ENCODE measurements at regions not wholly inside any gene's neighbourhood (a gene's known extent, or its start where the extent isn't known, plus 50 kb on each side); places are given as distances from the start of the nearest gene placed in this dataset.

DNA sequence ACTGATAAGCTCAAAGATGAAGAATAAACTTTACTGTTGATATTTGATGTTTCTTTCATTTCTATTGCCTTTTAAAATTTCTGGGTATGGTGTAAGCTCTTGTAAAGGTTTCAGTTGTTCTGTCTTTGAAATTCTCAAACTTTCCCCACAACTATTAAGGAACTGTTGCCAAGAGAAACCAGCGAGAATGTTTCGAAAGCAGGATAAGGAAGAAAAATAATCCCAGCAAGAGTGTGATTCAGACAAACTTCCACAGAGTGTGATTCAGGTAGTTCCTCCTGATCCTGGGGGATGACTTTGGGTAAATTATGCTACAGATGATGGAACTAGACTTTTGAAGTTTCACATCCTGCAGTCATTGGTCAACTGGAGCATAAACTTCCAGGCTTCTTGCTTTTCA lies 632.0 kb downstream of the NSUN3 start:
- Mint-ChIP-seq H3K9me3 (peaks cover 35% of the 10 kb centered on the region), H3K4me3 (no peak overlapping the region), H3K4me1 (ENCODE audit: low read depth) (no peaks in the 10 kb centered on the region), H3K27me3 (ENCODE audit: insufficient read depth) (no peaks in the 10 kb centered on the region), H3K27ac (no peak overlapping the region), H3K36me3 (ENCODE audit: low read depth) (peaks cover 4% of the 10 kb centered on the region; the same call in 1 of the 2 replicates)
- DNase-seq: no peak
- TF ChIP-seq, protein P1, sequence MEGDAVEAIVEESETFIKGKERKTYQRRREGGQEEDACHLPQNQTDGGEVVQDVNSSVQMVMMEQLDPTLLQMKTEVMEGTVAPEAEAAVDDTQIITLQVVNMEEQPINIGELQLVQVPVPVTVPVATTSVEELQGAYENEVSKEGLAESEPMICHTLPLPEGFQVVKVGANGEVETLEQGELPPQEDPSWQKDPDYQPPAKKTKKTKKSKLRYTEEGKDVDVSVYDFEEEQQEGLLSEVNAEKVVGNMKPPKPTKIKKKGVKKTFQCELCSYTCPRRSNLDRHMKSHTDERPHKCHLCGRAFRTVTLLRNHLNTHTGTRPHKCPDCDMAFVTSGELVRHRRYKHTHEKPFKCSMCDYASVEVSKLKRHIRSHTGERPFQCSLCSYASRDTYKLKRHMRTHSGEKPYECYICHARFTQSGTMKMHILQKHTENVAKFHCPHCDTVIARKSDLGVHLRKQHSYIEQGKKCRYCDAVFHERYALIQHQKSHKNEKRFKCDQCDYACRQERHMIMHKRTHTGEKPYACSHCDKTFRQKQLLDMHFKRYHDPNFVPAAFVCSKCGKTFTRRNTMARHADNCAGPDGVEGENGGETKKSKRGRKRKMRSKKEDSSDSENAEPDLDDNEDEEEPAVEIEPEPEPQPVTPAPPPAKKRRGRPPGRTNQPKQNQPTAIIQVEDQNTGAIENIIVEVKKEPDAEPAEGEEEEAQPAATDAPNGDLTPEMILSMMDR (IDR thresholded peaks at IDR 0.05): no peak

DNA sequence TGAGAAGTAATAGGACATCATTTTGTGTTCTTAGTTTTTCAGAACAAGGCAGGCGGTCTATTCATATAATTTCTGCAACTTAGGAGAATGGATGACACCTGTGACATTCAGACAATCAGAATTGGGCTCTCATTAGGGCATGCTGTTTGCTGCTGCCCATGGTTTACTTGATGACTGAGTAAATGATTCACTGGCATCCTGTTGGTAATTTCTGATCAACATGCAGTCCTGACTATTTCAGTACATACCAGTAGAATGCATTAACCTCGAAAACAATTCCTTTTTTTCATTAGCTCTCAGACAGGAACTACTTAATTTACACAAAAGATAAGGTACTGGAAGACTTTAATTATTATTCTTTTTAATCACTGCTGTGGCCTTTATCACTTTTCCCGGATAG lies 641.6 kb downstream of the NSUN3 start:
- Mint-ChIP-seq H3K4me3 (no peak overlapping the region), H3K9me3 (peaks cover 27% of the 10 kb centered on the region), H3K27me3 (ENCODE audit: insufficient read depth) (no peaks in the 10 kb centered on the region), H3K36me3 (ENCODE audit: low read depth) (peaks cover 3% of the 10 kb centered on the region; the same call in 1 of the 2 replicates), H3K4me1 (ENCODE audit: low read depth) (no peaks in the 10 kb centered on the region), H3K27ac (no peak overlapping the region)
- no peak for DNase-seq
- TF ChIP-seq, protein P1 (IDR thresholded peaks at IDR 0.05): no peak

DNA sequence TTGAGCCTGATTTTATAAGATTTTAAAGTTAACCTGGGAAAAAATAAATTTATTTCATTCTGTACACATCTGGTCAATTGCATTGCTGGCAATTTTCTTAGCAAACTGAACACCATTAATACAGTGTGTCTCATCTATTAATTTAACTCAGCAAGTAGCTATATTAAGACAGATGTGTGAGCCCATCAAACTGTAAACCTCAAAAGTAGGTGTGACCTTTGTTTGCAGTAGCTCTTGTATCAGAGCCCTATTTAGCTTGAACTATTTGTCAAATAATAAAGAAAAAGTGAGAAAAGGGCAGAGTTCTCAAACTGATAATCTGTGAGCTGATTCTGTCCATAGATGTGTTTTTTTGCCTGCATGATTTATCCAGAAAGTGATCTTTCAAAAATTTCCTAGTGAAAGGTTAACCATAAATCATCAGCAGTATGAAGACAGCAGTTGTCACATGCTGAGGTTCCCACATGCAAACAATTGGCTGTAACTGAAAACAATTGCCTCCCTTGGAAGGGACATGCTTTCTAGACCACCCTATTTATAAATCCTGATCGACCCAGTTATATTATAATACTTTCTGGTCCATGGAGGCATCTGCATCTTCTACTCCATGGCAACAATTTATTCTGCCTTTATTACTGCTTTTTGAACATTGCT lies 646.5 kb downstream of the NSUN3 start:
- Mint-ChIP-seq H3K27me3 (ENCODE audit: insufficient read depth) (no peaks in the 10 kb centered on the region), H3K4me3 (no peak overlapping the region), H3K27ac (no peak overlapping the region), H3K9me3 (peaks cover 25% of the 10 kb centered on the region), H3K4me1 (ENCODE audit: low read depth) (no peaks in the 10 kb centered on the region), H3K36me3 (ENCODE audit: low read depth) (peaks cover 3% of the 10 kb centered on the region; the same call in 1 of the 2 replicates)
- TF ChIP-seq, protein P1 (IDR thresholded peaks at IDR 0.05): no peak
- no peak for DNase-seq

DNA sequence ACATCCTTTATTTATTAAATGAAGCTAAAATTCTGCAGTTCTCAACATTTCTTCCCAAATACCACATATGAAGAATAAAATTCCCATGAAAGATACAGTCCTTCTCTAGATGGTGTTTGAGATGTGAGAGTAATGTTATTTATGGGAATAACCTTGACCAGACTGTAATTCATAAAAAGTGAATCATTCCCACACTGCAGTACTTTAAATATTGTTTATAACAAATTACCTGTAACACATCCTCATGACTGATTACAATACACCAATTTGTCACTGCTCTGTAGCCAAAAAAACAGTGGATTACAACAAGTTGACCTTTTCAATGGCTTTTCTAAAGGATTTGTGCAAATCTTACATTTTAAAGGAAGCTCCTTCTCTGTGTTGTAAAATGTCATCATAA lies 651.3 kb downstream of the NSUN3 start:
- Mint-ChIP-seq H3K27me3 (ENCODE audit: insufficient read depth) (no peaks in the 10 kb centered on the region), H3K4me3 (no peak overlapping the region), H3K9me3 (peaks cover 18% of the 10 kb centered on the region), H3K4me1 (ENCODE audit: low read depth) (no peaks in the 10 kb centered on the region), H3K36me3 (ENCODE audit: low read depth) (no peaks in the 10 kb centered on the region), H3K27ac (no peak overlapping the region)
- no peak for DNase-seq
- TF ChIP-seq, protein P1 (IDR thresholded peaks at IDR 0.05): no peak

DNA sequence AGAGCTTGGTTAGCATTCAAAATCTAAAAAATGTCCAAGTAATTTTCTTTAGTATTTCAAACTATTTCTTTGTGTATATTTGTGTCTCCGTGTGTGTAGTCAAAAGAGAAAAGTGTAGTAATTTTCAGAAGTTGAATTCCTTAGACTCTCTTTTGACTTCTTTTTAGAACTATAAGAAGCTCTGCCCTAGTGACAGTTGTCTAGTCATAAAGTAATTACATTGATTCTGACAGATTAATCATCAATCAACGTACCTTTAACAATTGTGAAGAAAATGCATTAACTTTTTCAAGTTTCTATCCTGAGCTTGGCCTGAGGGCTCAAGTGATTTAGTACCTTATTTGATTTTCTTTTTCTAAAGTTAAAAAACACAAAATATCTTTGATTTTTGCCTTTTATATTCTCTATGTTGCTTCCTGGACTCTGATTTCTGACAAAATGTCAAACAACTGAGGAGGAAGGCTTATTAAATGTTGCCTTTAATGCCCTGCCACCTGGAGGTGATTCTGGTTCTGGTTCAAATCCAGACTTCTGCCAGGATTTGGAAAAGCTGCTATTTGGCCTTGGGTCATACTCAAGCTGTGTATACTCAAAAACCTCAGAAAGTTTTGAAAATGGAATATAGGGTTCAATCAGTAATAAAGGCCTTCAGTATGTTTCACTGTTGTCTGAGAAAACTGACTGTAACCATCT lies 653.6 kb downstream of the NSUN3 start:
- TF ChIP-seq, protein P1 (IDR thresholded peaks at IDR 0.05): no peak
- H3K27me3 Mint-ChIP-seq (ENCODE audit: insufficient read depth): no peaks in the 10 kb centered on the region; the same call in 1 of the 2 replicates
- H3K36me3 Mint-ChIP-seq (ENCODE audit: low read depth): no peaks in the 10 kb centered on the region
- H3K4me1 Mint-ChIP-seq (ENCODE audit: low read depth): no peaks in the 10 kb centered on the region
- no peak overlapping the region for H3K4me3 Mint-ChIP-seq
- no peak overlapping the region for H3K27ac Mint-ChIP-seq
- DNase-seq: no peak
- H3K9me3 Mint-ChIP-seq: peaks cover 13% of the 10 kb centered on the region

All from HFFc6 (cell line).